Lower leg skin (tissue), 4 donors: ENCODE measurements at regions not wholly inside any gene's neighbourhood (a gene's known extent, or its start where the extent isn't known, plus 50 kb on each side); places are given as distances from the start of the nearest gene placed in this dataset.

Experiments
- DNase-seq, 2 donors: peaks; one replicate each; pipeline ENCODE4 v3.0.0-alpha.2; 2019; ENCODE audit warnings: low spot score in 2 of 2
- H3K4me3 ChIP-seq: fragments of 200-600 bp; sonication (generic); 2 replicates; pipeline ENCODE4 v1.5.1; 2017; ENCODE audit warnings: mild to moderate bottlenecking, low read depth; ENCODE audit not compliant: poor library complexity, severe bottlenecking
- POLR2A ChIP-seq, 2 donors: fragments of 450-650 bp; IDR thresholded peaks; one replicate each; pipeline ENCODE4 v1.6.1; 2016 to 2017; ENCODE audit warnings: antibody characterized with exemption in 2 of 2, mild to moderate bottlenecking in 1 of 2, moderate library complexity in 1 of 2
- WGBS, 2 donors: methylation state at CpG; one replicate each; pipeline ENCODE4 v1.1.5; 2018; 5-methylcytosine and 5-hydroxymethylcytosine counted together
- intact Hi-C: fragments of 100-400 bp; cut with DNase I; formaldehyde crosslinking; loops from one replicate; pipeline ENCODE4 v1.15.0; 2023; ENCODE audit warnings: low total_unique reads
- TF ChIP-seq, protein P1 (sequence below), 3 donors: fragments of 450-650 bp; IDR thresholded peaks; one replicate each; pipeline ENCODE4 v1.5.1; 2016; ENCODE audit warnings: antibody characterized with exemption in 3 of 3, mild to moderate bottlenecking in 3 of 3, moderate library complexity in 2 of 3

DNA sequence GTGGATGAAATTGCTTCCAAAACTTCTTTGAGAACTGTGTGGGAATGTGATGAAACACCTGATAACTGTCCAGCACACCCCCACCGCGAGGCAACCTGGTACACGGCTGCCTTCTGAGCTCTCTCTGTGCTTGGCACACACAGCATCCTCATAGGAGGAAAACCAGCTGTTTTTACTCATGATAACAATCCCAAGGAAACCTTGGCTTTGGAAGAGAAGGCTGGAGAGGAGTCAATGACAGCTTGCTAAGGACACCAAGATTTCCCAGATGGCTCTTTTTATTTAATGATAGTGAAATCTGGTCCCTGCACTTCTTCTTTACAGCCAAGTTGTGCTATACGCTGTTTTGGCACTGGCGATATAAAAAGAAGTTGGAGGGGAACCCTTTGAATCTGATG is 232.5 kb upstream of the FN1 start:
- H3K4me3 ChIP-seq, result no peak overlapping the region
- intact Hi-C loops, result no loop called here
- WGBS, 2 donors, result 52 to 53% methylated on average over 5 of the region's 5 CpGs
- TF ChIP-seq, protein P1, sequence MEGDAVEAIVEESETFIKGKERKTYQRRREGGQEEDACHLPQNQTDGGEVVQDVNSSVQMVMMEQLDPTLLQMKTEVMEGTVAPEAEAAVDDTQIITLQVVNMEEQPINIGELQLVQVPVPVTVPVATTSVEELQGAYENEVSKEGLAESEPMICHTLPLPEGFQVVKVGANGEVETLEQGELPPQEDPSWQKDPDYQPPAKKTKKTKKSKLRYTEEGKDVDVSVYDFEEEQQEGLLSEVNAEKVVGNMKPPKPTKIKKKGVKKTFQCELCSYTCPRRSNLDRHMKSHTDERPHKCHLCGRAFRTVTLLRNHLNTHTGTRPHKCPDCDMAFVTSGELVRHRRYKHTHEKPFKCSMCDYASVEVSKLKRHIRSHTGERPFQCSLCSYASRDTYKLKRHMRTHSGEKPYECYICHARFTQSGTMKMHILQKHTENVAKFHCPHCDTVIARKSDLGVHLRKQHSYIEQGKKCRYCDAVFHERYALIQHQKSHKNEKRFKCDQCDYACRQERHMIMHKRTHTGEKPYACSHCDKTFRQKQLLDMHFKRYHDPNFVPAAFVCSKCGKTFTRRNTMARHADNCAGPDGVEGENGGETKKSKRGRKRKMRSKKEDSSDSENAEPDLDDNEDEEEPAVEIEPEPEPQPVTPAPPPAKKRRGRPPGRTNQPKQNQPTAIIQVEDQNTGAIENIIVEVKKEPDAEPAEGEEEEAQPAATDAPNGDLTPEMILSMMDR (IDR thresholded peaks at IDR 0.05), result no peak
- TF ChIP-seq POLR2A (IDR thresholded peaks at IDR 0.05), result no peak
- DNase-seq, result no peak

DNA sequence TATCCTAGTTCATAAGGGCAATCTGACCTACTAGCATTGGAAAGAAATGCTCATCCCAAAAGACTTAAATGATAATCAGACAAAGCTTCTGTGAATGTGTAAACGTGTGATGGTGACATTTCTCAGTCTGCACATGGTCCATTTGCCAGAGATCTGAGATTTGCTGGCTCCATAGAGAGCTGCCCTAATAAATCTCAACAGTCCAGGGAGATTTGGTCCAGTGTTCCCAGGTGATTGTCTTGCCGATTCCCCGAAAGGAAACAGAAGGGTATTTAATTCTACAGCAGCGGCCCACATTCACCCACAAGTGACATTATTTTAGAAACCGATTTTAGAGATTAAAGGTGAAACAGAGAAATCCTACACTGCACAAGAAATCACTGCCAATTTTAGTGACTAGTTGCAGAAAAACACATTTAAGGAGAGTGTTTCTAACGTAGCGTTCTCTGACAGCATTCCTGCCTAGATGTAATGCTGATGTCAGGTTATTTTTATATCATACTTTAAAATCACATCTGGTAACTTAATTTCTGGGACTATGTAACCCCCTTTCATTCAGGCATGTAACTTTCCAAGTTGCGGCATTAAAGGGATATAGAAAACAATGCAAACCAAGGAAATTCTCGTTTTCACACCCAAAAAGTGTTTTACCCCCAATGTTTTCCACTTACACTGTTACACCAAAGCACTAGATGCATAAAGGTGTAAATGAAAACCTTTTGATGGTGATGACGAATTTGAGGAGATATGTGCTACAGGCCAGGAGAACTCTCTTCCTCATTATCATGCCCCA is 231.9 kb upstream of the FN1 start:
- WGBS, 2 donors, result 66 to 75% methylated on average over 10 of the region's 10 CpGs
- DNase-seq, result no peak
- no peak overlapping the region for H3K4me3 ChIP-seq
- TF ChIP-seq, protein P1 (IDR thresholded peaks at IDR 0.05), result no peak
- TF ChIP-seq POLR2A (IDR thresholded peaks at IDR 0.05), result no peak
- intact Hi-C loops, result no loop called here

DNA sequence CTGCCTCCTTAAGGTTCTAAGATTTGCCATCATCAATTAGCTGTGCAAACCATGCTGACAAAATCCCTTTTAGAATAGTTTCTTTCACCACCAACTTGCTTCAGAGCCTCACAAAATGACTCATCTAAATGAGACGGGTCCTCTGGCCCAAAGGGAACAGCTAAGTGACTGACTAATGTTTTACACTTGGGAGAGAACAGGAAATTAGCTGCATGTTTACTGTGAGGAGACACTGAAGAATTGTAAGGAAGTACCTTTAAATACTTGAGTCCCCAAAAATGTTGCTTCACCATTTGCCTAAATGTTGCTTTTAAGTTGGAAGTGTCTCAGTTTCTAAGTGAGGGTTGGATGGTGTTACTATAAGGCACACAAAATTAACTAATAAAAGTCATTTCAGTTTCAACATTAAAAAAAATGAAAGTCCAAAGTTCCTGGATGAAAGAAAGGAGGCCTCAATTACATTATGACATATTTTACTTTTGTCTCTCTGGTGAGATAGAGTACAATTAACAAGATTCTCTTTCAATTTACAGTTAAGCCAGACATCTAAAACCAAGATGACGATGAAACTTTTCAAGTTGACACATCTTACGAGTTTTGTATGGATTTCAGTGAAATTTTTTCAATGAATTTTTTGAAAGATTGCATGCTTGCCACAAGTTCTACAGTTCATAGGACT is 229.1 kb upstream of the FN1 start:
- intact Hi-C loops, result no loop called here
- 63 to 67% methylated on average over 3 of the region's 3 CpGs for WGBS, 2 donors

DNA sequence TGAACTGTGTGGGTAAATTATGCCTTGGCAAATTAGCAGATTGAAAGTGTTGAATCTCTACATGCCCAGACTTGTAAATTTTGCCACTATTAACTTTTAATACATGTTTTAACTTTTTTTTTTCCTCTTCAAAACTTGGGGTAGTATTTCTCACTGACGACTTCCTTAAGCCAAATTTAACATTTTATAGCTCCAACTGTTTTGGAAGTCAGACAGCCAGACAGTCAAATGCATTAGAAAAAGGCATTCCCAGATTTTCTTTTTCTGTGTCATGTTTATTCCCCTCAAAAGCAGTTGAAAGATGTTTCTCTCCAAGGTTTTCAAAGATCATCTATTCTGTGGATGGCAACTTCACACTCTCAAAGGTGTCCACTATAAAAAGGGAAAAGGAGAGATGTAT is 226.8 kb upstream of the FN1 start:
- WGBS, 2 donors, result 22 to 28% methylated on average over 1 of the region's 1 CpG
- no peak overlapping the region for H3K4me3 ChIP-seq
- no peak for DNase-seq
- intact Hi-C loops, result no loop called here
- TF ChIP-seq, protein P1 (IDR thresholded peaks at IDR 0.05), result no peak
- TF ChIP-seq POLR2A (IDR thresholded peaks at IDR 0.05), result no peak

More for the DNA sequence above, 229.1 kb upstream of the FN1 start:
- no peak overlapping the region for H3K4me3 ChIP-seq
- DNase-seq, result peak in 1 of 2 donors; percentile 34
- TF ChIP-seq POLR2A (IDR thresholded peaks at IDR 0.05), result no peak
- TF ChIP-seq, protein P1 (IDR thresholded peaks at IDR 0.05), result no peak

DNA sequence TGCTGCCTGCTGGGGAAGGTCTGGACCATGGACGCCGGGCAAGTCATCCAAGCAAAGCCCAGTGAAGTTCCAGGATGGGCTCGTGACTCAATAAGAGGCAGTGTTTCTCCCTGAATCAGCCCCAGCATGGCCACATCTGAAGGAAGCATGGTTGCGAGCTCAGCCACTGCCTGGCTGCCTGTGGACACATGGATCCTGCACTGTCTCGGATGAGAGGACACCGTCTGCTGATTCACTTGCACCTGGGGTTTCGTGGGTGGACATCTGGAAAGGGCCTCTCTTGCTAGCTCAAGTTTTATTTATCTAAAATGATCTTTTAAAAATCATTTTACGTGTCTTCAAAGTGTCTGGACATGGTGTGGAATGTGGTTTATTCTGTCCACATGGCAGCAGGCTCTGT is 224.8 kb upstream of the FN1 start:
- intact Hi-C loops, result no loop called here
- no peak for TF ChIP-seq POLR2A (IDR thresholded peaks at IDR 0.05)
- TF ChIP-seq, protein P1 (IDR thresholded peaks at IDR 0.05), result no peak
- WGBS, 2 donors, result 77 to 78% methylated on average over 8 of the region's 8 CpGs
- no peak for DNase-seq
- H3K4me3 ChIP-seq, result no peak overlapping the region
